HG03103 (cell line): ENCODE measurements at regions not wholly inside any gene's neighbourhood (a gene's known extent, or its start where the extent isn't known, plus 50 kb on each side); places are given as distances from the start of the nearest gene placed in this dataset.

Source experiments
- ATAC-seq: cut with Tn5 transposase; IDR thresholded peaks from one replicate; pipeline ENCODE4 v1.9.1; 2021; ENCODE audit warnings: low read depth; ENCODE audit not compliant: unreplicated experiment

DNA sequence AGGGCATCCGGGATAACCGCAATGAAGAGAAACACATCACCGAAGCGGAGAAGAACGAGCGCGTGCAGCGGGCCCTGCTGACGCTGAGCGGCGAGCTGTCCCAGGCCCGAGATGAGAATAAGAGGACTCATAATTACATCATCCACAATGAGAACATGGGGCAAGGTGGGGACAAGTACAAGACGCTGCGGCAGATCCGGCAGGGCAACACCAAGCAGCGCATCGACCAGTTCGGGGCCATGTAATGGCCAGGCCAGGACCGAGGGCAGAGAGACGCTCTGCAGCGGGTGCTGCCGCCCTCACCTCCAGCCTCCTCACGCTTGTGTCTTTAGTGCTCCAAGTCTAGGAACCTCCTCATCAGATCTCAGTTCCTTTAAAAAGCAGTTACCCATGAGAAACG, 863.7 kb upstream of the ALCAM start:
- no peak for ATAC-seq

DNA sequence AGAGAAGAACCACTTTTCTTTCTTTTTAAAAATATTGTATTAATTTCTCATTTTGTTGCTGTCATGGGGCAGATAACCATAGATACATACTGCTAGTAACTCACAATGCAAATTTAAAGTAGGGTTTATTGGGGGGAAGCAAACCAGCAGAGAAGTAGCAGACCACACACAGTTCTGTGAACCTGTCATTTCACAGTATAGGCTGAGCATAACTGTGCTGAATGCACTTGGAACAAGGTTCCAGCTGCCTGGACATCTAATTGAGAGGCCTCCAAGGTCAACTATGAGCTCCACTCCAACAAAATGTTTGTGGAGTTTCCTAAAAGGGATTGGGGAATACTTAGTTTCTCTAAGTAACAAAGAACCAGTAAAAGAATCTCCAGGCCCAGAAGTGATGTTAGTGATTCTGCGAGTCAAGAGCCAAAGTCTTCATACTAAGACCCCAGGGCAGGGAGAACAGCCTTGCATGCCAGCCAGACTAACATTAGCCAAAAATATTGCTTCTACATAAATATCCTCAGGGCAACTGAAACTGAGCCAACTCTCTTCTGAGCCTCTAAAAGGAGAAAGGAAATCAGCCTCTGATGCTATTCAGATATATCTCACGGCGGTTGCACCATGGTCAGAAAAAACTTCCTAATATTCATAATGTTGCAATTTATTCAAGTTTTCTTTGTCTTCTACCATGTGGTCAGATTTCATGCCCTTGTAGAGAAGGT, 856.4 kb upstream of the ALCAM start:
- peak; percentile 56 for ATAC-seq

DNA sequence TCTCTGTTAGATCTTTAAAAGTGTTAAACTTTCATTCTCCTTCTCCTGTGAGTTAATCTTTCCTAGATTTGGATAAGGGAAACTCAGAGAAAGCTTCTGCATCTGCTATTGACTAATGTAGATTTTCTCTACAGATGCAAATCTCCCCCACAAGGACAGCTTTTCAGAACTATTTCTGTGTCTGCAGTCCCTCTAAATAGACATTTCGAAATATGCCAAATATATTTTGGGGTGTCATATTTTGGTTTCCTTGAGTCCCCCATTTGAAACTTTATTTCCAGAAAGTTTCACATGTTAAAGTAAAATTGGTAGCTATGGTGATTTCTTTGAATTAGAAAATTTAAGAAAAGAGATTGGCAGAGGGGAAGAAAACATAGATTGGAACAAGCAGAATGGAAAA, 852.3 kb upstream of the ALCAM start:
- no peak for ATAC-seq

- ATAC-seq, result no peak
Observed at GRCh38 chr3:104514776-104515175, 851.9 kb upstream of the ALCAM start.

- peak; percentile 27 for ATAC-seq
Observed at GRCh38 chr3:104519068-104519467, 847.6 kb upstream of the ALCAM start.

DNA sequence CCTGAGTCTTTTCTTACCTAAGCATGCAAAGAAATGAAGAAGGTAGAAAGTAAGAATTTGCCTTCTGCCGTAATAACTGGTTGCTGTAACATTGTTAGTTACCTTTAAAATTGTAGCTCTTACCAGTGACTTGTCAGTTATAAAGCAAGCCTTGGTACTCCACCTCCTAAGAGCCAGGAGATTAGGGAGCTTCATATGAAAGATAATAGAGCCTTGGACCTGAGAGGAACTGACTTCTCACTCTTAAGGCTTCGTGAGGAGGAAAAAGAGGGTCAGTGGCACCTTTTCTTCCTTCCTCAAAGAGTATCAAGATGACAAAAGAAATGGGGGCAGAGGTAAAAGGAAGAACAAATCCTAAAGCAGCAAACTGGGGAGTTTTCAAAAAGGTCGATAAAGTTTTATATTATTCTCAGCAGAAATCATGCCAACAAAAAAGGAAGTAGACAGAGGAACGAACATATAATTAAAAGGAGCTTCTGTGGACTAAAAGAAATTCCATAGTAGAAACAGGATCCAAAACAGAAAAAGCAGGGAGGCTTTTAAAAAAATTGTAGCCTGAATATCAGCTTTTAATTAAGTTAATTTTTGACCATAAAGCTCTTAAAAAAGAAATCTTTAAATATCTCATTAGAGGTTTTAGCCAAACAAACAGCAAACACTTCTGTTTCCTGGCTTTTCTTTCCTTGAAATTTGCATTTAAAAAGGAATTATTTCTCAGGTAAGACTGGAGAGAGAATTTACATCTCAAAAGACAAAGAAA, 847.1 kb upstream of the ALCAM start:
- no peak for ATAC-seq

DNA sequence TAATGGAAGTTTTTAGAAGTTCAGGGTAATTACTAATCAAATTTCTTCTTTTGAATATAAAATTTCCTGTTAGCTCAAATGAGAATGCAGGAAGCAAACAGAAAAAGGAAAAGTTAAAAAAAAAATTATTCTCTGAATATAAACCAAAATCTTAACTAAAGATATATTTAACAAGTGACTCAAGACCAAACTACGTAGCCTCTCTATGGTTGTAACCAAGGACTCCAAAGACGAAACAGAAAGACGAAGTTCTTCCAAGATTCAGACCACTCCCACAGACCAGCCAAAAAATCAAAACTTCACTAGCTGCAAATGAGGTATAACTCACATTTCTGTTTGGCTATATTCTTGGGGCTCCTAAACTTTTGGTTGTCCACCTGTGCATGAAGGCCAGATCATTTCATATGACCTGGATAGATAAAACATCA, 846.5 kb upstream of the ALCAM start:
- ATAC-seq, result peak; percentile 42

GRCh38 chr3:104521606-104522336, 844.9 kb upstream of the ALCAM start:
- ATAC-seq, result peak; percentile 39

DNA sequence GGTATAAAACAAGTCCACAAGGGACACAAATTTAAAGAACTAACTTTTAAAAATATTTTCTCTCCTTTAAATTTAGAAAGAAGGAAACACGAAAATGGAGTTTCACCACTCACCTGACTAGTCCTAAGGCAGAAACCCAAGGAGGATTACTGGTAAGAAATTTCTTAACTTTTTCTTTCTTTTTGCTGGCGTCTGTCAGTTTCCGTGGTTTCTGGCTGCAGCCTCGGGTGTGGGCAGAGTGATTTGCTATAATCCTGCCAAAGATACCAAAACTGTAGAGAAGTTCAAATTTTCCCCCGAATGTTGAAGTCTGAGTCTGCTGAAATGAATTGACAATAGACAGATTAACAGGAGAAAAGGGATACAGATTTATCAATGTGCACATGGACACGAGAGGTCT, 843.6 kb upstream of the ALCAM start:
- ATAC-seq, result no peak

DNA sequence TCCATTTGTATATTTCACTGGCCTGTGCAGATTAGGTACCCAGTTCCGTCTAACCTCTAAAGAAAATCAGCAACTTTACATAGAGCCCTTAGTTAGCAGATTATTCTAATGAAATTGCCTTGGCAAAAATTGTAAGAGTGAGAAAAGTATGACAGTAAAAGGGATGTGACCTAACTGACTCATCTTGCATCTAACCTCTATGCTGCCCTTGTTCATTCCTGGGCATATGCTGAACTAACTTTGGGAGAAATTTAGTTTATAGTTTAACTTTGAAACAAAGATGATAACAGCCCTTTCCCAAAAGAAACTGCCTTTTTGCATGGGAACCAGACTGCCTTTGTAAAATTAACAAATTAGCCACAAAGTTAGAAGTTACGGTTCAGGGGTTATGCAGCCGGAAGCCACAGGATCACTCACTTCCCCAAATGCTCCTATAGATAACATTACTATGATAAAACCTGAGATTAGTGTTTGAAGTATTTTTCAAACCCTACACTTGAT, 839.8 kb upstream of the ALCAM start:
- peak; percentile 81 for ATAC-seq

DNA sequence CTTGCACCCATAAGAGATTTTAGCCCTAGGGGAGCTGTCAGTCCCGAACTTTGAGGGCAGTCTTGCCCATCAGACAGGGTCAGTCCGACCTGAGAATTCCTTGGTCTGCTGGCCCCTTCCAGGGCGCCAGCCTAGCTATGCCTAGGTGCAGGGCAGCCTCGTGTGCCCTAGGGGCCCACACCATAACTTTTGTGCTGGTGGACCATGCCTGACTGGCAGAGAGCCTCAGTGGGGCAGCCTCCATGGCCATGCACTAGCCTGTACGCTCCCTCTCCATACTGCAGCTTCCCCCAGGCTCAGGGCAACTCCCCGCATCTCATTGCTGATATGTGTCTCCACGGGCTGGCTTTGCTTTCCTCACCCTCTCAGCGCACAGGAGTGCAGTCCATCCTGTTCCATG, 835.8 kb upstream of the ALCAM start:
- ATAC-seq, result no peak

GRCh38 chr3:104536715-104537114, 830.0 kb upstream of the ALCAM start:
- ATAC-seq, result no peak

DNA sequence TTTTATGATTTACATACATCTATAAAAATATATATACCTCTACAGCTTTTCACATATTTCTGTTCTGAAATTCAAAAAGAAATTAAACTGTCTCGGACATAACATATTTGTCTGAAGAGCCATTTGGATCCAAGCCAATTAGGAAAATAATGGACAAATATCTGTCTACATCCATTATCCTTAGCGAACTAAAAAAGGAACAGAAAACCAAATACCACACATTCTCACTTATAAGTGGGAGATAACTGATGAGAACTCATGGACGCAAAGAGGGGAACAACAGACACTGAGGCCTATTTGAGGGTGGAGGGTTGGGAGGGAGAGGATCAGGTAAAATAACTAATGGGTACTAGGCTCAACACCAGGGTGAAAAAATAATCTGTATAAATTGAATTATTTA, 829.4 kb upstream of the ALCAM start:
- ATAC-seq, result no peak

GRCh38 chr3:104546301-104546700, 820.4 kb upstream of the ALCAM start:
- ATAC-seq, result no peak

DNA sequence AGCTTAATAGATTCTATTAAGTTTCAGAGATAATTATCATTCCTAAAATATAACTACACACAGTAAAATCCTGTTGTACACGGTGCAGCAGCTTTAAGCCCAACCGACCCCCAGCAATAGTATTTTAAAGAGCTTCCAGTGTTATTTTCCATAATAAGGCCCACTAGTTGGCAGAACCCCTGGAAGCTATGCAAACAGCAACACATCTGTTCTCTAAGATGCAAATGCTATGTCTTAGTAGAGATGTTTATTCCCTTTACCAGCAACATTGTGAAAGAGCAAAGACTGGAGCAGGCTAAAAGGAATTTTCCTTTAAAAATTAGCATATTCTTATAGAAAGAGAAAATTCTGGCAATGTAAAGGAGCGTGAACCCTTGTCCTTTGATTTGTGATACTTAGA, 819.7 kb upstream of the ALCAM start:
- no peak for ATAC-seq

GRCh38 chr3:104548401-104548800, 818.3 kb upstream of the ALCAM start:
- ATAC-seq, result no peak

DNA sequence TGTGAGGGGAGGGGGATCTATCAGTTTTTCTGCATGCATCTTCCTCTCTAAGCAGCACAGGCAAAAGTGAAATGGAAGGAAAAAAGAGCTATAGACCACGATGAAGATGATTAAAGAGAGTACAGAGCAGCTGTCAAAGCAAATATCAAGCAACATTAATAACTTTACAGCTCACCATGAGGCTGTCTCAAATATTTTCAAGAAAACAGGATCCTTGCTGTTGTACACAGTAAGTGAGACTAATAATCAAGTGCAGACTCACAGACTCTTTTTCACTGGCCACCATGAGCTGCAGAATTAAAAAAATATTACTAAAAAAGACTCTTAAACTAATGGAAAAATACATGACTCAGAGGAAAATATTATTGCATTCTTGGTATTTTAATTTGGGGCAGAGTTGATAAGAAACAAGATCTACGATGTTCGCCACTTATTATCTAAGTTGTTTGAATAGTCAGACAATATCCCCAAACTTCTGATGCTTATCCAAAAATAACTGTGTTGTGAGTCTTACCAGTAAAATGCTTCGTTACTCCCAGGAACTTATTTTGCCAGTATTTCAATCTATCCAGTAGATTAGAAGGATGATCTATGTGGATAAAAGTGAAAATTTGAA, 817.5 kb upstream of the ALCAM start:
- no peak for ATAC-seq

DNA sequence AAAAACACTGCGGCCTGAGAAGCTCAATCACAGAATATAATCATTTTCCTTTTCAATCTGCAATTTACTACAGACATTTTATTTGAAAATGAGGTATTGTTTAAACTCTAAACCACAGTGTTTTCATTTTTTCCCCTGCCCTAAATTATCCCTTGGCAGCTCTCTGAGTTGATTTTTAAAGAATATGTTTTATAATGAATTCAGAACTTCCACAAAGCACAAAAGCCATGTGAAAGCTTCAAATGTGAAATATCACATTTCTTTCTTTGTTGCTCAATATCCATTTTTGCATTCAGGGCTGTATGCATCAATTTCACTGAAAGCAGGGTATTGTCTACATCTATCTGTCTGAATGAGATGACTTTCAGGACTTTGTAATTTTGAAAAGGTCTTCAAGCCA, 813.6 kb upstream of the ALCAM start:
- no peak for ATAC-seq

DNA sequence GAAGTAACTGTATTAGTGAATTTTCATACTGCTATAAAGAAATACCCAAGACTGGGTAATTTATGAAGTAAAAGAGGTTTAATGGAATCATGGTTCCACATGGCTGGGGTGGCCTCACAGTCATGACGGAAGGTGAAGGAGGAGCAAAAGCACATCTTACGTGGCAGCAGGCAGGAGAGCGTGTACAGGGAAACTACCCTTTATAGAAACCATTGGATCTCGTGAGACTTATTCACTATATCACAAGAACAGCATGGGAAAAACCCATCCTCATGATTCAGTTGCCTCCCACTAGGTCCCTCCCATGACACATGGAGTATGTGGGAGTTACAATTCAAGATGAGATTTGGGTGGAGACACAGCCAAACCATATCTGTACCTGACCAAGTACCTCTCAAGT, 812.3 kb upstream of the ALCAM start:
- ATAC-seq, result no peak

GRCh38 chr3:104555728-104556127, 811.0 kb upstream of the ALCAM start:
- no peak for ATAC-seq
